ENCODE measurements at regions not wholly inside any gene's neighbourhood (a gene's known extent, or its start where the extent isn't known, plus 50 kb on each side); places are given as distances from the start of the nearest gene placed in this dataset.

DNA sequence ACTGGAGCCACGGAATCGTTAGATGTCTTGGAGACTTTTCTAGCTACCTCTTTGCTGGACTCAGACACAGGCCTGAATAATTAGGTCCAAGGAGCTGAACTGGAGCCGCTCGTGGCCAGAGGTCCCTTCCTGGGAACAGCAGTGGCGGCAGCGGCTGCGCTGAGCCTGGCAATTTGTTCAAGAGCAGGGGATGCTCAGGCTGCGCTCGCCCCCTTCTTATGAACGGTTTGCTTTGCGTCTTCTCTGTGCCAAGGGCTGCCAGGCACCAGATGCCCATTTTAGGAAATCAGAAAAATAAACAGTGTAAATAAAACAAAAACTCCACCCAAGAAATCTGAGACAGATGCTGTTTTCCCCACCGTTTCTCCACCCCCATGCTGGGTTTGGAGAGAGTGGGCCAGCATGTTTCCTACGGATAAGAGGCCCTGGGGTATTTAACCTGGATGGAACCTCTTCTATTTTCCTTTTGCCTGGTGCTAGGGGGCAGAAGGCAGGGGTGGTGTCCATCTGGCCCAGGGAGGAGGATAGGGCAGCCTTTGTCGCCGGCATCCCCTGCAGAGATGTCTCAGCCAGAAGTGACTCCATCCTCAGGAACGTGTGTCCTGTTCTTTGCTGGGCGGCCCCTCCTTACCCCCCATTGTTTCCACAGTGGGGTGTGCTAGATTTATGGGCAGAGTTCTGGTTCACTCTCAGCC lies 163.4 kb downstream of the SEC14L1 start:
- peaks cover 6% of the 10 kb centered on the region for H3K79me2 ChIP-seq (ENCODE audit: insufficient read depth, low read length)
- H3K27me3 ChIP-seq (ENCODE audit: insufficient read depth, low read length): no peaks in the 10 kb centered on the region
- peaks cover 32% of the 10 kb centered on the region for H3K4me1 ChIP-seq (ENCODE audit: insufficient read depth, low read length)
- no peaks in the 10 kb centered on the region for H4K20me1 ChIP-seq (ENCODE audit: insufficient read depth, low read length)
- TF ChIP-seq, protein P1, sequence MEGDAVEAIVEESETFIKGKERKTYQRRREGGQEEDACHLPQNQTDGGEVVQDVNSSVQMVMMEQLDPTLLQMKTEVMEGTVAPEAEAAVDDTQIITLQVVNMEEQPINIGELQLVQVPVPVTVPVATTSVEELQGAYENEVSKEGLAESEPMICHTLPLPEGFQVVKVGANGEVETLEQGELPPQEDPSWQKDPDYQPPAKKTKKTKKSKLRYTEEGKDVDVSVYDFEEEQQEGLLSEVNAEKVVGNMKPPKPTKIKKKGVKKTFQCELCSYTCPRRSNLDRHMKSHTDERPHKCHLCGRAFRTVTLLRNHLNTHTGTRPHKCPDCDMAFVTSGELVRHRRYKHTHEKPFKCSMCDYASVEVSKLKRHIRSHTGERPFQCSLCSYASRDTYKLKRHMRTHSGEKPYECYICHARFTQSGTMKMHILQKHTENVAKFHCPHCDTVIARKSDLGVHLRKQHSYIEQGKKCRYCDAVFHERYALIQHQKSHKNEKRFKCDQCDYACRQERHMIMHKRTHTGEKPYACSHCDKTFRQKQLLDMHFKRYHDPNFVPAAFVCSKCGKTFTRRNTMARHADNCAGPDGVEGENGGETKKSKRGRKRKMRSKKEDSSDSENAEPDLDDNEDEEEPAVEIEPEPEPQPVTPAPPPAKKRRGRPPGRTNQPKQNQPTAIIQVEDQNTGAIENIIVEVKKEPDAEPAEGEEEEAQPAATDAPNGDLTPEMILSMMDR (IDR thresholded peaks at IDR 0.05; ENCODE audit: extremely low read depth, low read depth, low read length): no peak
- peak overlapping the region; percentile 81 for H3K27ac ChIP-seq (ENCODE audit: low read depth, low read length)
- H3K4me2 ChIP-seq (ENCODE audit: insufficient read depth, low read length): peak overlapping the region; percentile 15
- peak; percentile 88 for DNase-seq (ENCODE audit: insufficient read length, low spot score, missing footprints)
- H3K9me3 ChIP-seq (ENCODE audit: low read depth, low read length): no peaks in the 10 kb centered on the region
- H3K36me3 ChIP-seq (ENCODE audit: insufficient read depth, low read length): no peaks in the 10 kb centered on the region
- peak overlapping the region; percentile 9 for H2AFZ ChIP-seq (ENCODE audit: low read length)
- no peak overlapping the region for H3K4me3 ChIP-seq (ENCODE audit: insufficient read depth, low read length)

DNA sequence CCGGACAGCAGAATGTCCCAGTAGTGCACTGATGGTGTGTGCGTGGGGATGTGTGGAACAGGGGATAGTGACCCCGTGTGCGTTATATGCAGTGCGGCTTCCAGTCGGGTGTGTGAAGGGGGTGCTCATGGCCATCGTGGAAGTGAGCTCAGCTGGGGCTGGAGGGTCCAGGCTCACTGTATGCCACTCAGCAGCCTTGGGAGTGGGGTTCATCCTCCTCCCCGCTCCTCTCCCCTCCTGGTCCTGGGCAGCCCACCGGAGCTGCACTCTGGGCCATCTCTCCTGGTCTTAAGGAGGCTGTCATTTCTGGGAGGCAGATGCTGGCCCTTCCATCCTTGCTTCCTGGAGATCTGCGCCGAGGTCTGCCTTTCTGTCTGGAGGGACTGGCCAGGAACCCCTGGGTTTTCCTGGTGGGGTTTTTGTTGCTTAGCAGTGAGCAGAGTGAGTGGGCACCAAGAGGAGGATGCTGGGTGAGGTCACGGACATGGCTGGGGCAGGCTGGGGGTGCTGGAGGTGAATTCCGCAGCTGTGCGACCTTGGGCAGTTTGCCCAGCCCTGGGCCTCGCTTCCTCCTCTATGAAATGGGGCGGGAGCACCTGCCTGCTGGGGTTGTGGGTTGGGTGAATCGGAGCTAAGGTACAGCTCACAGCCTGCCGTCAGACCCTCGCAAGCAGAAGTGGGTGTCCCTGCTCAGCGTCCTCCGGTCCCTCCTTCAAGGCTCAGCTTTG lies 164.1 kb downstream of the SEC14L1 start:
- peak overlapping the region; percentile 15 for H3K4me2 ChIP-seq (ENCODE audit: insufficient read depth, low read length)
- H3K4me3 ChIP-seq (ENCODE audit: insufficient read depth, low read length): no peak overlapping the region
- peaks cover 39% of the 10 kb centered on the region for H3K4me1 ChIP-seq (ENCODE audit: insufficient read depth, low read length)
- TF ChIP-seq, protein P1 (IDR thresholded peaks at IDR 0.05; ENCODE audit: extremely low read depth, low read depth, low read length): no peak
- no peaks in the 10 kb centered on the region for H3K9me3 ChIP-seq (ENCODE audit: low read depth, low read length)
- H3K36me3 ChIP-seq (ENCODE audit: insufficient read depth, low read length): no peaks in the 10 kb centered on the region
- H2AFZ ChIP-seq (ENCODE audit: low read length): no peak overlapping the region
- peaks cover 6% of the 10 kb centered on the region for H3K79me2 ChIP-seq (ENCODE audit: insufficient read depth, low read length)
- DNase-seq (ENCODE audit: insufficient read length, low spot score, missing footprints): peak; percentile 83
- no peaks in the 10 kb centered on the region for H3K27me3 ChIP-seq (ENCODE audit: insufficient read depth, low read length)
- peak overlapping the region; percentile 81 for H3K27ac ChIP-seq (ENCODE audit: low read depth, low read length)
- no peaks in the 10 kb centered on the region for H4K20me1 ChIP-seq (ENCODE audit: insufficient read depth, low read length)

DNA sequence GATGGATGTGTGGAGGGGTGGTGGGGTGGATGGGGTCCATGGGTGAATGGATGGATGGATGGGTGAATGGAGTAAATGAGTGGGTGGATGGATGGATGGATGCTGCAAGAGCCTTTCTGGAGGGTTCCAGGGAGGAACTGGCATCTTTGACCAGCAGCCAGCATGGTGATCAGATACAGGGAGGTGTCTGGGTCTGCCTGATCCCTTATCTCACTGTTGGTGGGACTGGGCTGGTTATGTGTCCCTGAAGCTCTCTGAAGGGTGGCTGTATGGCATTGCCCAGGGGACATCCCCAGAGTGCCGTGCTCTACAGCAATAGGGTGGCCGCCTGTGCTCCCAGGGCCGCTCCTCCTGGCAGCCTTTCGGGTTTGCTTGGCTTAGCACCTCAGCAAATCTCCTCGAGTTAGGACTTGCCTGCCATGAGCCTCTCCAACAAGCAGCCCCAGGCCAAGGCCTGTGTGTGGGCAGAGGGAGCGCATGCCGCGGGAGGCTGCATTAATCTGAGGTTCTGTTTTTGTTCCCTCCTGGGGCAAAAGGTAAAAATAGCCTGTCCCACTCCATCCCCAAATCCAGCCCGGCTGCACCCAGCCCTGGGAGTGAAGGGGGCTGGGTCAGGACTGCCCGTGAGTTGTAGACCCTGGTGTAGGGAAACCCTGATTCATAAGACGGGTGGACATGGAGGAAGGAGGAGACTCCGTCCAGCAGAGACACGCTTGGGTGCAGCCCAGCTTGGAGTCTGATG lies 165.4 kb downstream of the SEC14L1 start:
- H3K4me1 ChIP-seq (ENCODE audit: insufficient read depth, low read length): peaks cover 40% of the 10 kb centered on the region
- no peaks in the 10 kb centered on the region for H3K36me3 ChIP-seq (ENCODE audit: insufficient read depth, low read length)
- peak; percentile 23 for DNase-seq (ENCODE audit: insufficient read length, low spot score, missing footprints)
- H3K79me2 ChIP-seq (ENCODE audit: insufficient read depth, low read length): peaks cover 10% of the 10 kb centered on the region
- no peak overlapping the region for H3K4me2 ChIP-seq (ENCODE audit: insufficient read depth, low read length)
- no peak overlapping the region for H2AFZ ChIP-seq (ENCODE audit: low read length)
- no peaks in the 10 kb centered on the region for H3K9me3 ChIP-seq (ENCODE audit: low read depth, low read length)
- no peak overlapping the region for H3K4me3 ChIP-seq (ENCODE audit: insufficient read depth, low read length)
- TF ChIP-seq, protein P1 (IDR thresholded peaks at IDR 0.05; ENCODE audit: extremely low read depth, low read depth, low read length): no peak
- no peaks in the 10 kb centered on the region for H3K27me3 ChIP-seq (ENCODE audit: insufficient read depth, low read length)
- no peak overlapping the region for H3K27ac ChIP-seq (ENCODE audit: low read depth, low read length)
- H4K20me1 ChIP-seq (ENCODE audit: insufficient read depth, low read length): no peaks in the 10 kb centered on the region
